SK-N-SH treated with all-trans-retinoic acid at 6 μM for 48 hours (cell line): ENCODE measurements at regions not wholly inside any gene's neighbourhood (a gene's known extent, or its start where the extent isn't known, plus 50 kb on each side); places are given as distances from the start of the nearest gene placed in this dataset.

Experiments used
- BACH2 ChIP-seq: fragments of 250-450 bp; sonication (Bioruptor Pico); IDR thresholded peaks from 2 replicates; pipeline ENCODE4 v1.9.0; 2021; ENCODE audit warnings: mild to moderate bottlenecking, borderline replicate concordance
- SNAI2 ChIP-seq: fragments of 250-450 bp; sonication (Bioruptor Pico); IDR thresholded peaks from 2 replicates; pipeline ENCODE4 v1.5.0; 2020; ENCODE audit warnings: mild to moderate bottlenecking, moderate library complexity
- ZNF565 ChIP-seq: fragments of 450-650 bp; formaldehyde crosslinking; conservative IDR thresholded peaks from 2 replicates; pipeline ENCODE4 v1.5.0; 2020; ENCODE audit warnings: low read depth, mild to moderate bottlenecking, moderate library complexity
- TF ChIP-seq, protein P1 (sequence below): fragments of 250-450 bp; sonication (Bioruptor Pico); IDR thresholded peaks from 2 replicates; pipeline ENCODE4 v1.8.0; 2020; ENCODE audit warnings: mild to moderate bottlenecking, moderate library complexity, borderline replicate concordance

DNA sequence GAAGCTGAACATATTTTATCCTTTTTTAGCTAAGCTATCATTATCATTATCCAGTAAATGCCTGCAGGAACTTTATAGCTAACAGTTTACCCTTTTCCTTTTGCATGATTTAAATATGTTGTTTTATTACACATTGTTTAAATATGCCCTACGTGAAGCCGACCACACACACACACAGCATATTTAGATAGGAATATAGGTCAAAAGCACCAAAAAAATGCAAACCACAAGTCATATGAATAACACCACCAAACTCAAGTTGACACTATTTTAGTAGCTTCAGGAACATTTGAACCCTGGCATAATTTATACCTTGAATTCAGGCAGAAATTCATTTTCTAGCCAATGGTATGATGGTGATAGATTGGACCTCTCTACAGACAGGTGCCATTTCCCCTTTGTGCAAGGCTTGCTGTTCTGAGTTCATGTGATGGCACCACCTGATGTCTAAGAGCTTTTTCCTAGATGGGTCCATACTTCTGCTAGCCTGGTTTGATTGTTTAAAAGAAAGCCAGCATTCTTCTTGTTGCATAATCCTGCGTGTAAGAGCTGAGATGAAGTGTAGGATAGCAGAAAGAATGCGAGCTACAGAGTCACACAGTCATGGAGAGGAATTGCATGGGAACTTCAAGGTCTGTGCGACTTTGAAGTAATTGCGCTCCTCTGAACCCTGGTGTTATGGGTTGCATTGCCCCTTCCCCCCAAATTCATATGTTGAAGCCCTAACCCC is 454.8 kb upstream of the SOX5 start:
- TF ChIP-seq, protein P1, sequence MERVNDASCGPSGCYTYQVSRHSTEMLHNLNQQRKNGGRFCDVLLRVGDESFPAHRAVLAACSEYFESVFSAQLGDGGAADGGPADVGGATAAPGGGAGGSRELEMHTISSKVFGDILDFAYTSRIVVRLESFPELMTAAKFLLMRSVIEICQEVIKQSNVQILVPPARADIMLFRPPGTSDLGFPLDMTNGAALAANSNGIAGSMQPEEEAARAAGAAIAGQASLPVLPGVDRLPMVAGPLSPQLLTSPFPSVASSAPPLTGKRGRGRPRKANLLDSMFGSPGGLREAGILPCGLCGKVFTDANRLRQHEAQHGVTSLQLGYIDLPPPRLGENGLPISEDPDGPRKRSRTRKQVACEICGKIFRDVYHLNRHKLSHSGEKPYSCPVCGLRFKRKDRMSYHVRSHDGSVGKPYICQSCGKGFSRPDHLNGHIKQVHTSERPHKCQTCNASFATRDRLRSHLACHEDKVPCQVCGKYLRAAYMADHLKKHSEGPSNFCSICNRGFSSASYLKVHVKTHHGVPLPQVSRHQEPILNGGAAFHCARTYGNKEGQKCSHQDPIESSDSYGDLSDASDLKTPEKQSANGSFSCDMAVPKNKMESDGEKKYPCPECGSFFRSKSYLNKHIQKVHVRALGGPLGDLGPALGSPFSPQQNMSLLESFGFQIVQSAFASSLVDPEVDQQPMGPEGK (CRISPR knock-in tag): no peak
- TF ChIP-seq SNAI2: no peak
- TF ChIP-seq ZNF565: no peak
- no peak for TF ChIP-seq BACH2
